Keratinocyte (primary cell): ENCODE measurements at regions not wholly inside any gene's neighbourhood (a gene's known extent, or its start where the extent isn't known, plus 50 kb on each side); places are given as distances from the start of the nearest gene placed in this dataset.

Experiments used
- DNase-seq: peaks from one replicate; pipeline ENCODE4 v3.0.0-alpha.2; 2011; ENCODE audit warnings: low read depth, missing footprints, low spot score
- FAIRE-seq: peaks from 2 replicates; lab custom pipeline; 2011; peaks lifted over from hg19 to GRCh38; lab: Jason Lieb, UNC
- H2AFZ ChIP-seq: 2 replicates; pipeline ENCODE4 v1.6.0; 2012; ENCODE audit warnings: low read length, control low read depth, inconsistent platforms; ENCODE audit not compliant: control insufficient read depth
- H3K27ac ChIP-seq: 2 replicates; pipeline ENCODE4 v1.5.1; 2011; ENCODE audit warnings: low read length; ENCODE audit not compliant: control insufficient read depth, insufficient read depth
- H3K27me3 ChIP-seq: 3 replicates; pipeline ENCODE4 v1.6.0; 2011; ENCODE audit warnings: low read length; ENCODE audit not compliant: control insufficient read depth, insufficient read depth; ENCODE audit errors: extremely low read depth
- H3K36me3 ChIP-seq, 2 experiments: 2 replicates in 1 of 2; 3 replicates in 1 of 2; pipeline ENCODE4 v1.5.1; 2011; ENCODE audit warnings: low read length in 2 of 2, mild to moderate bottlenecking in 1 of 2; ENCODE audit not compliant: control insufficient read depth in 2 of 2, insufficient read depth in 2 of 2; ENCODE audit errors: extremely low read depth in 1 of 2
- H3K4me1 ChIP-seq: 3 replicates; pipeline ENCODE4 v1.5.1; 2011; ENCODE audit warnings: low read length; ENCODE audit not compliant: control insufficient read depth, insufficient read depth; ENCODE audit errors: extremely low read depth
- H3K4me2 ChIP-seq: 3 replicates; pipeline ENCODE4 v1.6.0; 2011; ENCODE audit warnings: low read depth, low read length; ENCODE audit not compliant: control insufficient read depth, insufficient read depth; ENCODE audit errors: extremely low read depth
- H3K4me3 ChIP-seq, 3 experiments: fragments of 200-600 bp in 1 of 3; sonication (generic) in 1 of 3; 2 replicates in 2 of 3; 3 replicates in 1 of 3; pipeline ENCODE4 v1.5.1; 2011 to 2016; ENCODE audit warnings: low read length in 3 of 3, mild to moderate bottlenecking in 3 of 3, control low read depth in 2 of 3, inconsistent platforms in 1 of 3, low read depth in 1 of 3, mixed read lengths in 1 of 3, mixed run types in 1 of 3, moderate library complexity in 1 of 3; ENCODE audit not compliant: control insufficient read depth in 2 of 3, insufficient read depth in 2 of 3; ENCODE audit errors: extremely low read depth in 1 of 3
- H3K79me2 ChIP-seq: 2 replicates; pipeline ENCODE4 v1.6.0; 2012; ENCODE audit warnings: low read length; ENCODE audit not compliant: control insufficient read depth, insufficient read depth
- H3K9ac ChIP-seq: 3 replicates; pipeline ENCODE4 v1.6.0; 2011; ENCODE audit warnings: low read length; ENCODE audit not compliant: control insufficient read depth, insufficient read depth; ENCODE audit errors: extremely low read depth
- H3K9me1 ChIP-seq: 3 replicates; pipeline ENCODE4 v1.6.0; 2011; ENCODE audit warnings: low read length; ENCODE audit not compliant: control insufficient read depth, insufficient read depth; ENCODE audit errors: extremely low read depth
- H3K9me3 ChIP-seq: 2 replicates; pipeline ENCODE4 v1.5.1; 2012; ENCODE audit warnings: low read depth, low read length; ENCODE audit not compliant: control insufficient read depth
- H4K20me1 ChIP-seq: 3 replicates; pipeline ENCODE4 v1.6.0; 2011; ENCODE audit warnings: low read length; ENCODE audit not compliant: control insufficient read depth, insufficient read depth; ENCODE audit errors: extremely low read depth
- CTCF ChIP-seq, 3 experiments: IDR thresholded peaks in 1 of 3; conservative IDR thresholded peaks in 1 of 3; optimal IDR thresholded peaks in 1 of 3; 2 replicates in 2 of 3; 3 replicates in 1 of 3; pipeline versions ENCODE3 to v1.5.1; 2011; ENCODE audit warnings: low read length in 3 of 3, mild to moderate bottlenecking in 3 of 3, moderate library complexity in 2 of 3, control low read depth in 1 of 3, inconsistent platforms in 1 of 3; ENCODE audit not compliant: insufficient read depth in 2 of 3; ENCODE audit errors: extremely low read depth in 1 of 3
- EZH2 ChIP-seq: IDR thresholded peaks from one replicate; pipeline ENCODE4 v1.6.1; 2012; ENCODE audit warnings: inconsistent platforms, mild to moderate bottlenecking, low read length, moderate library complexity
- dilution Hi-C: fragments of 300-500 bp; cut with MboI; formaldehyde crosslinking; loops from one replicate; pipeline ENCODE4 v1.7.0; 2020; ENCODE audit warnings: low sequenced_read_pairs; ENCODE audit not compliant: extremely low pct_ligation_motif_present

DNA sequence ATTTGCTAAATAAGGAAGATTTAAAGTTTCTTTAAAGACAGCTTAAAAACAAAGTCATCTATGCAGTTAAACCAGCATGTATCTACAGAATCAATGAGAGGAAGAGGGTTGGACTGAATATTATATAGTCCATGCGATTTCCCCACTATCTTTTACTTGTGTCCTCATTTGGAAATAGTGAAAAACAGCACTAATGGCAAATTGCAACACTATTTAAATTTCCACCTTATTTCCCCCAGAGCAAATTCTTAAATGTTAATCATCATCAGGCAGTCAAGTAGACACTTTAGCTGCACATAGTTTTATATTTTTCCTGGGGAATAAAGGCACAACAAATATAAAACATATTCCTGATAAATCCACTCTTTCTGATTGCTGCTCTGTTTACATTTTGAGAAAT, 114.6 kb downstream of the LCA5 start:
- Histone ChIP-seq H3K27me3 (no peaks in the 10 kb centered on the region), H3K4me2 (no peak overlapping the region), H3K4me3 (no peak overlapping the region), H3K9me1 (no peaks in the 10 kb centered on the region), H3K9me3 (no peaks in the 10 kb centered on the region), H3K27ac (no peak overlapping the region), H2AFZ (no peak overlapping the region), H3K79me2 (no peaks in the 10 kb centered on the region), H4K20me1 (no peaks in the 10 kb centered on the region), H3K36me3 (no peaks in the 10 kb centered on the region), H3K9ac (no peak overlapping the region), H3K4me1 (no peaks in the 10 kb centered on the region)
- FAIRE-seq (no peak), DNase-seq (no peak)
- dilution Hi-C loops = no loop called here
- TF ChIP-seq EZH2 = no peak
- TF ChIP-seq CTCF (optimal IDR thresholded peaks at IDR 0.05 in 1 of 3, IDR thresholded peaks at IDR 0.05 in 1 of 3, conservative IDR thresholded peaks at IDR 0.05 in 1 of 3; ENCODE audit: extremely low read depth in 1 of 3, insufficient read depth in 2 of 3, low read length in 3 of 3) = no peak

- Histone ChIP-seq H3K79me2 (no peaks in the 10 kb centered on the region), H2AFZ (no peak overlapping the region), H4K20me1 (no peaks in the 10 kb centered on the region), H3K4me1 (no peaks in the 10 kb centered on the region), H3K36me3 (no peaks in the 10 kb centered on the region), H3K9me1 (no peaks in the 10 kb centered on the region), H3K9me3 (no peaks in the 10 kb centered on the region), H3K27ac (no peak overlapping the region), H3K27me3 (no peaks in the 10 kb centered on the region), H3K4me2 (no peak overlapping the region), H3K4me3 (no peak overlapping the region), H3K9ac (no peak overlapping the region)
- FAIRE-seq = no peak
- TF ChIP-seq EZH2 = no peak
- TF ChIP-seq CTCF (optimal IDR thresholded peaks at IDR 0.05 in 1 of 3, IDR thresholded peaks at IDR 0.05 in 1 of 3, conservative IDR thresholded peaks at IDR 0.05 in 1 of 3; ENCODE audit: extremely low read depth in 1 of 3, insufficient read depth in 2 of 3, low read length in 3 of 3) = no peak
- DNase-seq = peak; percentile 9
- dilution Hi-C loops = no loop called here
These were observed 115.3 kb downstream of the LCA5 start for GRCh38 chr6:79421707-79422484.
